Loucy (cell line): ENCODE measurements at regions not wholly inside any gene's neighbourhood (a gene's known extent, or its start where the extent isn't known, plus 50 kb on each side); places are given as distances from the start of the nearest gene placed in this dataset.

Experiments
- CTCF ChIP-seq: fragments of 200-600 bp; sonication (generic); conservative IDR thresholded peaks from 2 replicates; pipeline ENCODE4 v1.5.1; 2014; ENCODE audit warnings: mild to moderate bottlenecking, antibody characterized with exemption, low read length
- EZH2phosphoT487 ChIP-seq: fragments of 200-600 bp; IDR thresholded peaks from 2 replicates; pipeline ENCODE4 v1.6.1; 2018; ENCODE audit warnings: antibody characterized with exemption, mild to moderate bottlenecking, moderate library complexity, borderline replicate concordance

- TF ChIP-seq CTCF (no peak), EZH2phosphoT487 (no peak)
These were observed 117.2 kb downstream of the OXSM start for GRCh38 chr3:25907081-25907480.
